A549 (cell line): ENCODE measurements at regions not wholly inside any gene's neighbourhood (a gene's known extent, or its start where the extent isn't known, plus 50 kb on each side); places are given as distances from the start of the nearest gene placed in this dataset.

Source experiments
- ATAC-seq, 2 experiments: fragments of 200-7000 bp in 1 of 2; fragments of >200 bp in 1 of 2; cut with Nextera tagmentation in 1 of 2; cut with Tn5 transposase in 1 of 2; 3 replicates each; pipeline versions ENCODE4 v1.8.0 to v1.9.1; 2018 to 2020; ENCODE audit warnings: mild to moderate bottlenecking in 1 of 2, moderate library complexity in 1 of 2
- CTCF ChIA-PET: fragments of 300-600 bp; sonication (Branson Sonifier 250); formaldehyde crosslinking; extraction: SDS; loops from one replicate; lab custom pipeline; 2021; ENCODE audit warnings: antibody characterized with exemption, inconsistent platforms; lab: Yijun Ruan, JAX
- POLR2A ChIA-PET: fragments of 350-600 bp; formaldehyde crosslinking; extraction: SDS; loops from one replicate; lab custom pipeline; 2021; ENCODE audit warnings: antibody characterized with exemption, inconsistent platforms; lab: Yijun Ruan, JAX
- DNase-seq, 2 experiments: peaks; one replicate each; pipeline versions ENCODE4 v3.0.0 to v3.0.0-alpha.2; 2011 to 2016; ENCODE audit warnings: low read depth in 1 of 2, low spot score in 1 of 2
- FAIRE-seq: peaks from 2 replicates; lab custom pipeline; 2011; peaks lifted over from hg19 to GRCh38; lab: Jason Lieb, UNC
- H3K27ac ChIP-seq, 2 experiments: fragments of >200 bp; sonication (Bioruptor Twin); formaldehyde crosslinking; 3 replicates each; pipeline ENCODE4 v1.5.1; 2016 to 2017
- H3K4me1 ChIP-seq: fragments of >200 bp; sonication (Bioruptor Twin); formaldehyde crosslinking; 3 replicates; pipeline ENCODE4 v1.6.1; 2016
- H3K4me2 ChIP-seq: fragments of >200 bp; sonication (Bioruptor Twin); formaldehyde crosslinking; 3 replicates; pipeline ENCODE4 v1.6.1; 2016
- H3K4me3 ChIP-seq: fragments of >200 bp; sonication (Bioruptor Twin); formaldehyde crosslinking; 3 replicates; pipeline ENCODE4 v1.5.1; 2016
- H3K9me3 ChIP-seq: fragments of >200 bp; sonication (Bioruptor Twin); formaldehyde crosslinking; 3 replicates; pipeline ENCODE4 v1.6.1; 2016
- BHLHE40 ChIP-seq: IDR thresholded peaks from 2 replicates; pipeline ENCODE4 v1.6.1; 2012; ENCODE audit warnings: low read depth, low read length, inconsistent platforms
- CBX2 ChIP-seq: fragments of 200-600 bp; sonication (generic); IDR thresholded peaks from 2 replicates; pipeline ENCODE4 v1.6.1; 2016; ENCODE audit warnings: low read depth, mild to moderate bottlenecking, borderline replicate concordance
- CEBPB ChIP-seq, 2 experiments: fragments of >200 bp in 1 of 2; sonication (Bioruptor Twin) in 1 of 2; formaldehyde crosslinking in 1 of 2; IDR thresholded peaks; 2 replicates each; pipeline ENCODE4 v1.6.1; 2012 to 2016
- CHD2 ChIP-seq: fragments of 150-350 bp; IDR thresholded peaks from 2 replicates; pipeline ENCODE4 v1.6.1; 2014; ENCODE audit warnings: low read length; ENCODE audit not compliant: partially characterized antibody
- CHD4 ChIP-seq: fragments of 200-600 bp; sonication (generic); IDR thresholded peaks from 2 replicates; pipeline ENCODE4 v1.6.1; 2016; ENCODE audit warnings: antibody characterized with exemption, mild to moderate bottlenecking, borderline replicate concordance
- EP300 ChIP-seq, 2 experiments: fragments of >200 bp; sonication (Bioruptor Twin); formaldehyde crosslinking; IDR thresholded peaks; 2 replicates in 1 of 2; 3 replicates in 1 of 2; pipeline ENCODE4 v1.6.1; 2016 to 2017
- FOSB ChIP-seq: fragments of 250-450 bp; sonication (Bioruptor Pico); IDR thresholded peaks from 2 replicates; pipeline ENCODE4 v1.5.0; 2020; ENCODE audit warnings: mild to moderate bottlenecking, moderate library complexity
- FOSL2 ChIP-seq, 2 experiments: fragments of 450-650 bp in 1 of 2; fragments of >200 bp in 1 of 2; sonication (Bioruptor Twin) in 1 of 2; formaldehyde crosslinking; IDR thresholded peaks; 2 replicates each; pipeline versions ENCODE4 v1.5.0 to v1.6.1; 2016 to 2020; ENCODE audit warnings: mild to moderate bottlenecking in 1 of 2, moderate library complexity in 1 of 2
- HDAC2 ChIP-seq: fragments of 200-600 bp; sonication (generic); IDR thresholded peaks from 2 replicates; pipeline ENCODE4 v1.6.1; 2016
- HOXB5 ChIP-seq: fragments of 250-450 bp; sonication (Bioruptor Pico); IDR thresholded peaks from 2 replicates; pipeline ENCODE4 v1.5.0; 2020; ENCODE audit warnings: mild to moderate bottlenecking, moderate library complexity
- JUN ChIP-seq, 2 experiments: fragments of >200 bp; sonication (Bioruptor Twin); formaldehyde crosslinking; IDR thresholded peaks; 2 replicates in 1 of 2; 3 replicates in 1 of 2; pipeline ENCODE4 v1.6.1; 2016 to 2017
- JUNB ChIP-seq: fragments of >200 bp; sonication (Bioruptor Twin); formaldehyde crosslinking; IDR thresholded peaks from 2 replicates; pipeline ENCODE4 v1.6.1; 2016
- KDM5A ChIP-seq: fragments of 200-600 bp; sonication (generic); IDR thresholded peaks from 2 replicates; pipeline ENCODE4 v1.6.1; 2016; ENCODE audit warnings: antibody characterized with exemption, mild to moderate bottlenecking
- MAFK ChIP-seq: fragments of 450-650 bp; IDR thresholded peaks from 2 replicates; pipeline ENCODE4 v1.6.1; 2014; ENCODE audit not compliant: partially characterized antibody
- MAZ ChIP-seq: fragments of 150-350 bp; IDR thresholded peaks from 2 replicates; pipeline ENCODE4 v1.6.1; 2014; ENCODE audit warnings: antibody characterized with exemption, low read depth, low read length, borderline replicate concordance
- NFE2L2 ChIP-seq: fragments of 150-350 bp; conservative IDR thresholded peaks from 2 replicates; pipeline ENCODE4 v1.6.1; 2014; ENCODE audit warnings: low read length
- NR3C1 ChIP-seq: fragments of >200 bp; sonication (Bioruptor Twin); formaldehyde crosslinking; IDR thresholded peaks from 3 replicates; pipeline ENCODE4 v1.6.1; 2017
- PHF8 ChIP-seq: fragments of 200-600 bp; sonication (generic); IDR thresholded peaks from 2 replicates; pipeline ENCODE4 v1.6.1; 2016; ENCODE audit warnings: low read depth, mild to moderate bottlenecking, antibody characterized with exemption, moderate library complexity, borderline replicate concordance
- POLR2AphosphoS2 ChIP-seq: conservative IDR thresholded peaks from 2 replicates; pipeline ENCODE4 v1.6.1; 2012; ENCODE audit warnings: low read length, improper control_type of control experiment, inconsistent platforms
- RAD21 ChIP-seq, 2 experiments: fragments of >200 bp in 1 of 2; sonication (Bioruptor Twin) in 1 of 2; formaldehyde crosslinking in 1 of 2; IDR thresholded peaks in 1 of 2; conservative IDR thresholded peaks in 1 of 2; 2 replicates in 1 of 2; 3 replicates in 1 of 2; pipeline ENCODE4 v1.6.1; 2012 to 2018; ENCODE audit warnings: inconsistent platforms in 1 of 2
- RFX5 ChIP-seq: fragments of 450-650 bp; IDR thresholded peaks from 2 replicates; pipeline ENCODE4 v1.7.1; 2014; ENCODE audit warnings: antibody characterized with exemption, mild to moderate bottlenecking, moderate library complexity
- TP53 ChIP-seq: fragments of 250-450 bp; sonication (Bioruptor Pico); IDR thresholded peaks from 2 replicates; pipeline ENCODE4 v1.5.0; 2021; ENCODE audit warnings: mild to moderate bottlenecking, moderate library complexity
- WGBS: methylation state at CpG from one replicate; pipeline ENCODE4 v1.1.6; 2017; ENCODE audit errors: missing lambda C conversion rate; 5-methylcytosine and 5-hydroxymethylcytosine counted together
- TF ChIP-seq, protein P1 (sequence below): fragments of >200 bp; sonication (Bioruptor Twin); formaldehyde crosslinking; IDR thresholded peaks from 3 replicates; pipeline ENCODE4 v1.5.1; 2016
- TF ChIP-seq, protein P2 (sequence below): fragments of >200 bp; sonication (Bioruptor Twin); formaldehyde crosslinking; IDR thresholded peaks from 3 replicates; pipeline ENCODE4 v1.6.1; 2016
- TF ChIP-seq, protein P3 (sequence below): fragments of 250-450 bp; sonication (Bioruptor Pico); IDR thresholded peaks from 2 replicates; pipeline ENCODE4 v1.5.0; 2021; ENCODE audit warnings: mild to moderate bottlenecking, moderate library complexity, borderline replicate concordance
- TF ChIP-seq, protein P4 (sequence below): IDR thresholded peaks from 2 replicates; pipeline ENCODE4 v1.6.1; 2012
- TF ChIP-seq, protein P5 (sequence below): fragments of 250-450 bp; sonication (Bioruptor Pico); IDR thresholded peaks from 2 replicates; pipeline ENCODE4 v1.5.0; 2020; ENCODE audit warnings: low read depth, mild to moderate bottlenecking, moderate library complexity

DNA sequence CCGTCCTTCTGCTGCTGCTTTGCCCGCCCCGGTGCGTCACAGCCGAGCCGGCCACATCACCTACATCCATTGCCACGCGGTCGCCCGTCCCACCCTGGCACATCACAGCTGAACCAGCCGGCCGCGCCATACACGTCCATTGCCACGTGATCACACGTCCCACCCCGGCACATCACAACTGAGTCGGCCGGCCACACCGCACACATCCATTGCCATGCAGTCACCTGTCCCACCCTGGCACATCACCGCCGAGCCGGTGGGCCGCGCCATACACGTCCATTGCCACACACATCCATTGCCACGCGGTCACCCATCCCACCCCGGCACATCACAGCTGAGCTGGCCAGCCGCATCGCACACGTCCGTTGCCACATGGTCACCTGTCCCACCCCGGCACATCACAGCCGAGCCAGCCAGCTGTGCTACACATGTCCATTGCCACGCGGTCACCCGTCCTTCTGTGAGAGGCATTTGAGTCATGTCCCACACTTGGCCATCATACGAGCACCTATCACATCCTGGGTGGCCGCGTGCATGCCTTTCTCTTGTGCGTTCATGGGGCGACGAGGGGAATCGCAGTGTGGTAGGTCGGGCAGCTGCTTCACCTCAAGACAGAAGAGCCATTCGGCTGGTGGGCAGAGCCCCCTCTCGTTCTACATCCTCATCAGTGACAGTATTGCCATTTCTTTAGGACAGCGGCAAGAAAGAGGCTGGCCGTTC is 58.6 kb downstream of the JAKMIP3 start:
- no peaks in the 10 kb centered on the region for H3K9me3 ChIP-seq
- DNase-seq (no peak), FAIRE-seq (no peak), ATAC-seq (no peak)
- H3K4me3 ChIP-seq: no peak overlapping the region
- H3K4me1 ChIP-seq: no peaks in the 10 kb centered on the region
- 91% methylated on average over 50 of the region's 50 CpGs for WGBS
- no peak for TF ChIP-seq JUN (IDR thresholded peaks at IDR 0.05)
- no peak for TF ChIP-seq RAD21 (conservative IDR thresholded peaks at IDR 0.05 in 1 of 2, IDR thresholded peaks at IDR 0.05 in 1 of 2)
- no peak for TF ChIP-seq HOXB5 (CRISPR knock-in tag)
- TF ChIP-seq, protein P1, sequence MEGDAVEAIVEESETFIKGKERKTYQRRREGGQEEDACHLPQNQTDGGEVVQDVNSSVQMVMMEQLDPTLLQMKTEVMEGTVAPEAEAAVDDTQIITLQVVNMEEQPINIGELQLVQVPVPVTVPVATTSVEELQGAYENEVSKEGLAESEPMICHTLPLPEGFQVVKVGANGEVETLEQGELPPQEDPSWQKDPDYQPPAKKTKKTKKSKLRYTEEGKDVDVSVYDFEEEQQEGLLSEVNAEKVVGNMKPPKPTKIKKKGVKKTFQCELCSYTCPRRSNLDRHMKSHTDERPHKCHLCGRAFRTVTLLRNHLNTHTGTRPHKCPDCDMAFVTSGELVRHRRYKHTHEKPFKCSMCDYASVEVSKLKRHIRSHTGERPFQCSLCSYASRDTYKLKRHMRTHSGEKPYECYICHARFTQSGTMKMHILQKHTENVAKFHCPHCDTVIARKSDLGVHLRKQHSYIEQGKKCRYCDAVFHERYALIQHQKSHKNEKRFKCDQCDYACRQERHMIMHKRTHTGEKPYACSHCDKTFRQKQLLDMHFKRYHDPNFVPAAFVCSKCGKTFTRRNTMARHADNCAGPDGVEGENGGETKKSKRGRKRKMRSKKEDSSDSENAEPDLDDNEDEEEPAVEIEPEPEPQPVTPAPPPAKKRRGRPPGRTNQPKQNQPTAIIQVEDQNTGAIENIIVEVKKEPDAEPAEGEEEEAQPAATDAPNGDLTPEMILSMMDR: no peak
- TF ChIP-seq, protein P2, sequence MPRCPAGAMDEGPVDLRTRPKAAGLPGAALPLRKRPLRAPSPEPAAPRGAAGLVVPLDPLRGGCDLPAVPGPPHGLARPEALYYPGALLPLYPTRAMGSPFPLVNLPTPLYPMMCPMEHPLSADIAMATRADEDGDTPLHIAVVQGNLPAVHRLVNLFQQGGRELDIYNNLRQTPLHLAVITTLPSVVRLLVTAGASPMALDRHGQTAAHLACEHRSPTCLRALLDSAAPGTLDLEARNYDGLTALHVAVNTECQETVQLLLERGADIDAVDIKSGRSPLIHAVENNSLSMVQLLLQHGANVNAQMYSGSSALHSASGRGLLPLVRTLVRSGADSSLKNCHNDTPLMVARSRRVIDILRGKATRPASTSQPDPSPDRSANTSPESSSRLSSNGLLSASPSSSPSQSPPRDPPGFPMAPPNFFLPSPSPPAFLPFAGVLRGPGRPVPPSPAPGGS: no peak
- TF ChIP-seq HDAC2: no peak
- TF ChIP-seq TP53: no peak
- TF ChIP-seq FOSB (CRISPR knock-in tag): no peak
- TF ChIP-seq CHD4: no peak
- TF ChIP-seq KDM5A: no peak
- no peak for TF ChIP-seq PHF8
- TF ChIP-seq CHD2: no peak
- ChIA-PET CTCF (interaction anchor here (1.1 kb wide), 1 partner anchor 20 kb away, joined by 3 read pairs; no protein-coding TSS in a partner anchor), POLR2A (no interaction called here)
- no peak overlapping the region for H3K4me2 ChIP-seq
- no peak overlapping the region for H3K27ac ChIP-seq

DNA sequence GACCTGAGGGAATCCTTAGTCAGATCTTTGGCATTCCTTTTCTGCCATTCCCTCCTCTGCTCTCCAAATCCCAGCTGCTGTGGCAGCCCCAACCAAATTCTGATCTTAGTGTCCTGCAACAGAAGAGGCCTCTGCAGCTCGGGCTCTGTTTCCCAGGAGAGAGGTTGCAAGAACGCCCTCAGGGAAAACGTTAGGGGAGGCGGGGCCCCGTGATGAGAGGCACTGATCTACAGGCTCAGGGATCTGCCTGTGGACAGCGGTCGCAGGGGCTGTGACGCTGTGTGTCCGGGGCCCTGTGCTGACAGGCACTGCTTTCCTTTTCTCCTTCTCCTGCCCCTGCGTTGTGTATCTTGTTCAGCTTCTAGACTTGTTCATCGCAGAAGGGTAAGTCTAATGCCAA is 57.3 kb upstream of the DPYSL4 start:
- Histone ChIP-seq H3K4me1 (no peaks in the 10 kb centered on the region), H3K27ac (no peak overlapping the region), H3K4me3 (no peak overlapping the region), H3K9me3 (no peaks in the 10 kb centered on the region), H3K4me2 (no peak overlapping the region)
- ATAC-seq (no peak), DNase-seq (no peak), FAIRE-seq (no peak)
- TF ChIP-seq, protein P3, sequence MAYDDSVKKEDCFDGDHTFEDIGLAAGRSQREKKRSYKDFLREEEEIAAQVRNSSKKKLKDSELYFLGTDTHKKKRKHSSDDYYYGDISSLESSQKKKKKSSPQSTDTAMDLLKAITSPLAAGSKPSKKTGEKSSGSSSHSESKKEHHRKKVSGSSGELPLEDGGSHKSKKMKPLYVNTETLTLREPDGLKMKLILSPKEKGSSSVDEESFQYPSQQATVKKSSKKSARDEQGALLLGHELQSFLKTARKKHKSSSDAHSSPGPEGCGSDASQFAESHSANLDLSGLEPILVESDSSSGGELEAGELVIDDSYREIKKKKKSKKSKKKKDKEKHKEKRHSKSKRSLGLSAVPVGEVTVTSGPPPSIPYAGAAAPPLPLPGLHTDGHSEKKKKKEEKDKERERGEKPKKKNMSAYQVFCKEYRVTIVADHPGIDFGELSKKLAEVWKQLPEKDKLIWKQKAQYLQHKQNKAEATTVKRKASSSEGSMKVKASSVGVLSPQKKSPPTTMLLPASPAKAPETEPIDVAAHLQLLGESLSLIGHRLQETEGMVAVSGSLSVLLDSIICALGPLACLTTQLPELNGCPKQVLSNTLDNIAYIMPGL (CRISPR knock-in tag): no peak
- TF ChIP-seq BHLHE40: no peak
- TF ChIP-seq, protein P4, sequence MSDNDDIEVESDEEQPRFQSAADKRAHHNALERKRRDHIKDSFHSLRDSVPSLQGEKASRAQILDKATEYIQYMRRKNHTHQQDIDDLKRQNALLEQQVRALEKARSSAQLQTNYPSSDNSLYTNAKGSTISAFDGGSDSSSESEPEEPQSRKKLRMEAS: no peak
- TF ChIP-seq NR3C1: no peak
- no peak for TF ChIP-seq MAZ
- TF ChIP-seq POLR2AphosphoS2: no peak
- TF ChIP-seq CBX2: no peak
- no peak for TF ChIP-seq NFE2L2
- no peak for TF ChIP-seq MAFK
- no peak for TF ChIP-seq FOSL2 (IDR thresholded peaks at IDR 0.05)
- no peak for TF ChIP-seq FOSL2 (CRISPR knock-in tag; IDR thresholded peaks at IDR 0.05)
- TF ChIP-seq, protein P5, sequence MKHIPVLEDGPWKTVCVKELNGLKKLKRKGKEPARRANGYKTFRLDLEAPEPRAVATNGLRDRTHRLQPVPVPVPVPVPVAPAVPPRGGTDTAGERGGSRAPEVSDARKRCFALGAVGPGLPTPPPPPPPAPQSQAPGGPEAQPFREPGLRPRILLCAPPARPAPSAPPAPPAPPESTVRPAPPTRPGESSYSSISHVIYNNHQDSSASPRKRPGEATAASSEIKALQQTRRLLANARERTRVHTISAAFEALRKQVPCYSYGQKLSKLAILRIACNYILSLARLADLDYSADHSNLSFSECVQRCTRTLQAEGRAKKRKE (CRISPR knock-in tag): no peak
- TF ChIP-seq PHF8: no peak
- no peak for TF ChIP-seq EP300 (IDR thresholded peaks at IDR 0.05)
- TF ChIP-seq JUNB: no peak
- no peak for TF ChIP-seq RFX5
- no peak for TF ChIP-seq CEBPB (IDR thresholded peaks at IDR 0.05)
- POLR2A ChIA-PET: interaction anchor here (0.6 kb wide), 1 partner anchor 13 kb away, joined by 3 read pairs; no protein-coding TSS in a partner anchor
- 88% methylated on average over 11 of the region's 11 CpGs for WGBS
- CTCF ChIA-PET: interaction anchor here (1.1 to 6.4 kb wide), 2 partner anchors 13 to 107 kb away, joined by 3 to 45 read pairs; no protein-coding TSS in a partner anchor
